ENCODE measurements at regions not wholly inside any gene's neighbourhood (a gene's known extent, or its start where the extent isn't known, plus 50 kb on each side); places are given as distances from the start of the nearest gene placed in this dataset. TPM values are rescaled to one million over a fixed set of nuclear protein-coding genes. Genes with fewer than 3 reads are reported as not detected.

DNA sequence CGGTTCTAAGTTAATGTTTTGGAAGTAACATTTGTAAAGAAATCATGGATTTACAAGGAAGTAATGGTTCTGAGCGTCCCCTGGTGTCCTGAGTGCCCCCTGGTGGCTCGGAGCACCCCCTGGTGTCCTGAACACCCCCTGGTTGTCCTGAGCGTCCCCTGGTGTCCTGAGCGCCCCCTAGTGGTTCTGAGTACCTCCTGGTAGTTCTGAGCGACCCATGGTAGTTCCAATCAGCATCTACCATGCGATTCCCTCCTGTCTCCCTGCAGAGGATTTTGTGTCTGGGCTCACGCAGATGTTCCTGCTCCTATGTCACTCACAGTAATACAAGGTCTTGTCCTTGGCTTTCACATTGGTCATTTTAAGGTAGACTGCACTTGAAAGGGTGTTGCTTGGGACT is 1352.9 kb downstream of the TMEM121 start:
- TF ChIP-seq CTCF (IDR thresholded peaks at IDR 0.05): peak; percentile 68
- DNase-seq: no peak

GRCh38 chr14:106883218-106883692 is 1356.9 kb downstream of the TMEM121 start:
- peak; percentile 84 for TF ChIP-seq CTCF (IDR thresholded peaks at IDR 0.05)
- peaks cover 21% of the 10 kb centered on the region; the same call in 1 of the 2 replicates for H3K9me3 Mint-ChIP-seq
- H3K27ac Mint-ChIP-seq: no peak overlapping the region
- H3K4me3 Mint-ChIP-seq: no peak overlapping the region
- no peaks in the 10 kb centered on the region for H3K27me3 Mint-ChIP-seq (ENCODE audit: insufficient read depth)
- no peaks in the 10 kb centered on the region for H3K36me3 Mint-ChIP-seq (ENCODE audit: low read depth)
- no peak for DNase-seq
- no peaks in the 10 kb centered on the region for H3K4me1 Mint-ChIP-seq (ENCODE audit: low read depth)

More for the DNA sequence above, 1352.9 kb downstream of the TMEM121 start:
- Mint-ChIP-seq H3K9me3 (peaks cover 21% of the 10 kb centered on the region; the same call in 1 of the 2 replicates), H3K27me3 (ENCODE audit: insufficient read depth) (no peaks in the 10 kb centered on the region; the same call in 1 of the 2 replicates), H3K36me3 (ENCODE audit: low read depth) (no peaks in the 10 kb centered on the region), H3K4me3 (no peak overlapping the region), H3K27ac (no peak overlapping the region), H3K4me1 (ENCODE audit: low read depth) (no peaks in the 10 kb centered on the region)

Small RNAs in the stretch of these regions (microRNA-seq; reads per million reads assigned to microRNA genes)
- not detected for gene MIR4507
- not detected for gene MIR4537
- gene MIR4538: not detected
- gene MIR4539: not detected
- gene MIR5195: not detected
- gene MIR8071-1: not detected
- gene MIR8071-2: not detected
